ENCODE measurements at regions not wholly inside any gene's neighbourhood (a gene's known extent, or its start where the extent isn't known, plus 50 kb on each side); places are given as distances from the start of the nearest gene placed in this dataset.

DNA sequence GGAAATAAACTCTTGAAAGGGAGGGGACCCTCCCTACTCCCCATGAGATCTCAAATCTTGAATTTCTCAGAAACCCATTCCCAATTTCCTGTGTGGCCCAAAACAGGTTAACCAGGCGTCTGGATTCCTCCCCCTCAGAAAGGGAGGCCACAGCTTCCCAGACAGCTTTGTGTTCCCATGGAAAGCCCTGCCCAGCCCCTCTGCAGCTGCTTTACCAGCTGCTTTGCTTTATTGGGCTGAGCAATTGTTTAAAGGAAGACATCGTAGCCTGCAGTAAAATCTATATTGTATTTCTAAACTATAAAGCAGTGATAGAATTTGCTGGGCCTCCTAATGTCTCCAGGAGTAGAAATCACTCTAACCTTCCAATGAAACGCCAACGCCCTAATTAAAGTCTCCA lies 97.4 kb downstream of the CHST1 start:
- Mint-ChIP-seq H3K36me3 (no peaks in the 10 kb centered on the region), H3K4me3 (no peak overlapping the region), H3K4me1 (no peaks in the 10 kb centered on the region), H3K9me3 (no peaks in the 10 kb centered on the region), H3K27me3 (ENCODE audit: low read depth in 3 of 3) (peaks cover 2 to 5% (median 2%) of the 10 kb centered on the region in 3 donors), H3K27ac (no peak overlapping the region)
- DNase-seq = no peak

DNA sequence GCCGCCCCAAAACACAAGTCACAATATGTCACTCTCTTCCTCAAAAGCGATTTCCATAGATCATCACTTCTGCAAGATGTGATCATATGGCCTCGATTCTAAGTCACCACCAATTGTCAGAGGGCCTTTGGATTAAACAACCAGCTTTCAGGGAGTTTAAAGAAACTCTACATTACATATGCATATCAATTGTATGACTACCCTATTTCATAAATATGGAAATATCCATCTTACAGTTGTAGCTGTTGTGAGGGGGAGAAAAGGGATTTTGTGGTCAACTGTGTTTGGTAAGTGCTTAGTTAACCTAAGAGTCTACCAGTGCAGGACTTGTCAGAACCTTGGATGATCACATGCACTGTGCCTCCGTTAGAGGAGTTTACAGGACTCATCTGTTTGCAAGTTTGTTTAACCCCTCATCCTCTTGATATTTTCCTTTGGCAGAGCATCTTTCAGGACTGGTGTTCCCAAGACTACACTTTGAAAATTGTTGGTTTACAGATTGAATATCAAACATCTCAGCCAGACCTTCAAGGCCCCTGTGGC lies 99.9 kb downstream of the CHST1 start:
- H3K4me1 Mint-ChIP-seq = no peaks in the 10 kb centered on the region
- H3K4me3 Mint-ChIP-seq = no peak overlapping the region
- no peak overlapping the region for H3K27ac Mint-ChIP-seq
- peaks cover 2 to 5% (median 2%) of the 10 kb centered on the region in 3 donors for H3K27me3 Mint-ChIP-seq (ENCODE audit: low read depth in 3 of 3)
- DNase-seq = no peak
- H3K9me3 Mint-ChIP-seq = no peaks in the 10 kb centered on the region
- H3K36me3 Mint-ChIP-seq = no peaks in the 10 kb centered on the region

DNA sequence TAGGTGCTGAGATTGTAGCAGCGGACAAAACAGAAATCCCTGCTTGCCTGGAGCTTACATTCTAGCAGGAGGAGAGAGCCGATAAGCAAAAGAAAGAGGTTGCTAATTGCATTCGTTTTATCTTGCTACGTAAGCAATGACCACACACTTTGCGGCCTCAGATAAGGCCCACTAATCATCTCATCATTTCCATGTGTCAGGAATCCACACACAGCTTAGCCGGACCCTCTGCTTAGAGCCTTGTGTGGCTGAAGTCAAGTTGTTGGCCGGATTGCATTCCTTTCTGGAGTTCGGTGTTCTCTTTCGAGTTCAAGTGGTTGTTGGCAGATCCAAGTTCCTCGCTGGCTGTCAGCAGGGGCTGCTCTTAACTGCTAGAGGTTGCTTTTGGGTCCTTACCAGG lies 101.6 kb downstream of the CHST1 start:
- Mint-ChIP-seq H3K27me3 (ENCODE audit: low read depth in 3 of 3) (peaks cover under 1 to 7% (median 2%) of the 10 kb centered on the region in 3 donors), H3K4me1 (no peaks in the 10 kb centered on the region)

DNA sequence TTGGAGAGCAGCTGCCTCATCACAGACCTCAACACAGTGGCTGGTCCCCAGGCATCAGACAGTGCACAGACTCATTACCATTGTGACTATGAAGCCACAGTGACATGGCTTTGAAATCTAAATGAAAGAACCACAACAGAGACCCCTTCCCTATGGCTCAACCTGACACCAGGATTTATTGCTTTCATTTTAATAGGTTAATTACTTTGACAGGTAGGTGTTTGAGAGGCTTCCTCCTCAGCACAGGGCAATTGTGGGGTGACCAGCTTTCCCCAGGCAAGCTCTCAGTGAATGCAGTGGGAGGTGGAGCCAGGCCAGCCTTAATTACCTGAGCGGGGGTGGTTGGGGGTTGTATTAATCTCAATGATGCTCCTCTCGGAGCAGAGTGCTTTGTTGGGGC lies 102.3 kb downstream of the CHST1 start:
- H3K27me3 Mint-ChIP-seq (ENCODE audit: low read depth in 3 of 3) = peaks cover 0 to 7% (median 2%) of the 10 kb centered on the region in 3 donors
- H3K9me3 Mint-ChIP-seq = peaks cover 0 to 1% (median 0%) of the 10 kb centered on the region in 6 donors
- no peak overlapping the region for H3K4me3 Mint-ChIP-seq
- H3K4me1 Mint-ChIP-seq = no peaks in the 10 kb centered on the region
- no peak overlapping the region for H3K27ac Mint-ChIP-seq
- DNase-seq = no peak
- no peaks in the 10 kb centered on the region for H3K36me3 Mint-ChIP-seq

More for the DNA sequence above, 101.6 kb downstream of the CHST1 start:
- Mint-ChIP-seq H3K36me3 (no peaks in the 10 kb centered on the region), H3K9me3 (peaks cover 0 to 1% (median 0%) of the 10 kb centered on the region in 6 donors), H3K27ac (no peak overlapping the region), H3K4me3 (no peak overlapping the region)
- no peak for DNase-seq

DNA sequence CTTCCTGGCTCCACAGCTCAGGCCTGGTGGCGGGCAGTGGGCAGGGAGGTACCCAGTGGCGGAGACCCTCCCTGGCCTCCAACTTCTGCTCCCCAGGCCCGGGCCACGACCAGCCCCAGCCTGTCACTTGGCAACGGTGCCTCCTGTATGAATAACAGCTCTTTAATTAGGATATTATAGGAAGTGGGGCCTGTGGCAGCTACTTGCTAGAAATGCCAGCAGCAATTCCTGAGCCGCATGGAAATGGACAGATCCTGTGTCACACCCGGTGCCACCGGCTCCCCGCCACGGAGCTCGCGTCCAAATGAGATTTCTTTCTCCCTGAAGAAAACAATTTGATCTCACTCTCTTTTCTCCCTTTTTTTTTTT lies 104.5 kb downstream of the CHST1 start:
- Mint-ChIP-seq H3K27me3 (ENCODE audit: low read depth in 3 of 3) (peaks cover 1 to 4% (median 3%) of the 10 kb centered on the region in 3 donors), H3K4me1 (no peaks in the 10 kb centered on the region), H3K4me3 (no peak overlapping the region), H3K27ac (no peak overlapping the region), H3K36me3 (no peaks in the 10 kb centered on the region), H3K9me3 (peaks cover 0 to 1% (median 0%) of the 10 kb centered on the region in 6 donors)
- DNase-seq = no peak

DNA sequence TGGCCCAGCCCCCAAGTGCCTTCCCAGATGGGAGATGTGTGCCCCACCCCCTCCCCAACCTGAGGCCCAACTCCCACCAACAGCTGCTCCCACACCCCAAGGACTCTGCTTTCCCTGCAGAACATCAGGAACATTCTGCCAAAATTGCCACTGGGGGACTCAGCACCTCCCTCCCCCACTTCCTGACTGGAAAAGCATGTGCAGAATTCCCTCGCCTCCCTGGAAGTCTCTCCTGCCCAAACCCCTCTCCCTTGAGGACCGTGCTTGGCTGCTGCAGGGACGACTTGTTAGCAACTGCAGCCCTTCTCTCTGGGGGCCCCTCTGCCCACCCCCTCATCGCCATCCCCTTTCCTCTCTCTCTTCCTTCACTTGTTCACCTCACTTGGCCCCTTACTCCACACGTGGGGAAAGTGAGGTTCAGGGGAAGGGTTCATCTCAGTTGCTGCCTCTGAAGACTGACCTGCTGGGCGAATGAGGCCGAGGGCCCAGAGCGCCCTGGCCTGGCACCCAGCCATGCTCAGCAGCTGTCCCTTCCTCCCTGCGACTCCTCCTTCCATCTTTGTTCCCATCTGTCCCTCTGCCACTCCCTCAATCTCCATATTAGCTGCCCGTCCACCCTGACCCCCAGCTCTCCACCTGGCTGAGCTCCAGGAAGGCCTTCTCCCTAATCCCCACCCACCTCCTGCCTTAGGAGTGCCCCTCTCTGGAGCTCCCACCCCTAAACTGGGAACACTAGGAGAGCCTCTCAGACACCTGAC lies 105.1 kb downstream of the CHST1 start:
- Mint-ChIP-seq H3K4me3 (no peak overlapping the region), H3K36me3 (no peaks in the 10 kb centered on the region), H3K9me3 (peaks cover 0 to 1% (median 0%) of the 10 kb centered on the region in 6 donors), H3K4me1 (no peaks in the 10 kb centered on the region), H3K27ac (no peak overlapping the region), H3K27me3 (ENCODE audit: low read depth in 3 of 3) (peaks cover 1 to 4% (median 3%) of the 10 kb centered on the region in 3 donors)
- no peak for DNase-seq

DNA sequence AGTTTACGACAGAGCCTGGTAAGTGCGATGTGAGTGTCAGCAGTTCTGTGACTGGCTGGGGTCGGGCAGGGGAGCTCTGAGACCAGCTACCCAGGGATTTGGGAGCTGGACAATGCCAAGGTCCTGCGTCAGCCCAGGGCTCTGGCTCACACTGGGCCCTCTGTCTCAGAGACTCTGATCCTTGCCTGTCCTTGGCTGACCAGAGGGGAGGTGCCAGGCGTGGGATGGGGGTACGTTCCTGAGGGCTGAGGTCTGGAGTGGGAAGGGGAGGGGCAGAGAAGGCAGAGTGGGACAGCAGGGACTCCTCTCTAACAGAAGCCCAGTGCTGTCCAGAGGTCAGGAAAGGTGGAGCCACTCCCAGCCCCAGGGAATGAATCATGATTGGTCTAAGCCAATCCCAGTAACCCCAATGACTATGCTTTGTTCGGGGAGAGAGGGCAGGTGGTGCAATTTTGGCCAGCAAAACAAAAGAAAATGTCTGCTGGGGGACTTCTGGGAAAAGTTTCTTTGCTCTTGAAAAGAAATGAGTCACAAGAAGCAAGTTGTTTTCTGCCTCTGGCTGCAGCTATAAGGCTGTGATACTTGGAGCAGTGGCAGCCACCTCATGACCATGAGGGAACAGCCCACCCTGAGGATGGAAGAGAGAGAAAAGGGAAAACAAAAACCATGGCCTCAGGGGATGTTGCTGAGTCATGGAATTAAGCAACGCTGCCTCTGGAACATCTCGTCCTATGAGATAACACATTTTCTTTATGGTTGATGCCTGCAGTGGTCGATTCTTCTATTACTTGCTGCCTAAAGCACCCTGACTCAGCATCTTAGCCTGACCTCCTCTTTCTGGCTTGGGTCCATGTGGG lies 108.3 kb downstream of the CHST1 start:
- H3K9me3 Mint-ChIP-seq = peaks cover 0 to 1% (median 0%) of the 10 kb centered on the region in 6 donors
- peaks cover 1 to 3% (median 2%) of the 10 kb centered on the region in 3 donors for H3K27me3 Mint-ChIP-seq (ENCODE audit: low read depth in 3 of 3)
- H3K4me1 Mint-ChIP-seq = no peaks in the 10 kb centered on the region
- no peak overlapping the region for H3K4me3 Mint-ChIP-seq
- H3K27ac Mint-ChIP-seq = no peak overlapping the region
- H3K36me3 Mint-ChIP-seq = no peaks in the 10 kb centered on the region
- no peak for DNase-seq

DNA sequence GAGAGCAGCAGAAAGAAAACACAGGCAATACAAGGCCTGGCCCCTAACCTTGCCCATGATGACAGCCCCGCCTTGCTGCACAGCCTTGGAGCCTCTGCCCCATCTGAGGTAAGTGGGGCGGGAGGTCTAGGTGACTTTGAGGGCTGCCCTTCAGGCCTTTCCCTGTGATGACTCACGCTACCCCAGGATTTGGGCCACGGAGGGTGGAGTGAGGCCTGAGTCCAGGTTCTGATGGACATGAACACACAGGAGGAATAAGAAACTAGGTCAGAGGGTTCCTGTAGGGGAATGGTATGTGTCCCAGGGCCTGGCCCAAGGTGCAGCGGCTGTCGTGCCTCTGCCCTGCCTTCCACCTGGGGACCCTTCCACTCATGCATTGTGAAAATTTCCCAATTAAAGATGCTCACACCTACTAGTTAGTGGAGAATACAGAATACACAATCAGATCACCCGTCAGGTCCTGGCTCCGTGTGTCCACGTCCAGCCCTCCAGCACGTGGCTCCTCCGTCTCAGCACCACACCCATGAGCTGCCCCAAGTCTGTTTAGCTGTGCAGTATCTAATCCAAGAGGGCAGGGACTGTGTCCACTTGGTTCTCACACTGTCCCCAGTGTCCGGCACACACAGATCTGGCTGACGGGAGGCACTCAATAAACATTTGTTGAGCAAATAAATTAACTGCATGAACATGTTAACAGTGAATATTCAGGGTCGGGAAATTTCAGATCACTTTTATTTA lies 111.0 kb downstream of the CHST1 start:
- Mint-ChIP-seq H3K4me1 (no peaks in the 10 kb centered on the region), H3K27me3 (ENCODE audit: low read depth in 3 of 3) (peaks cover 1 to 2% (median 2%) of the 10 kb centered on the region in 3 donors), H3K27ac (no peak overlapping the region), H3K36me3 (no peaks in the 10 kb centered on the region), H3K4me3 (no peak overlapping the region), H3K9me3 (no peaks in the 10 kb centered on the region)
- DNase-seq = no peak

DNA sequence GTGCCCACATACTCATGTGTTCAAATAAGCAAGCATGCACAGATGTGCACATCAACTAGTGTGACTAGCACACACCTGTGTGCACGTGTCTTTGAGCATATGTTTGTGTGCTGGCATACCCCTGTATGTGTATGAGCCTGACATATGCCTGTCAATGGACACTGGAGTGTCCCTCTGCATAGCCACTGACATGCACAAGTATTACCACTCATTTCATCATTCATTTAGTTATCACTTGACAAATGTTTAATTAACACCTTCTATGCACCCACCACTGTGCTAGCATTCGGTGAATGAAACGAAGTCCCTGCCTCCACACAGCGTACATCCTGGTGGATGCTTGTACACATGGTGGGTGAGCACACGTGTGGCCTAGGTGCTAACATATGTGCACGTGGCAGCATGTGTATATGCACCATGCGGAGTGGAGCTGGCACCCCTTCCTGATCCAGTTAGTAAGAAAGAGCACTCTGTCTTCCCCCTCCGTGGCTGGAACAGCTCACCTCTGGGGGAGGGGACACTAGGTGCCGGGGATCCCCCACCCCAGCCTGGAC lies 112.0 kb downstream of the CHST1 start:
- Mint-ChIP-seq H3K4me3 (no peak overlapping the region), H3K9me3 (no peaks in the 10 kb centered on the region), H3K36me3 (no peaks in the 10 kb centered on the region), H3K27ac (no peak overlapping the region), H3K27me3 (ENCODE audit: low read depth in 3 of 3) (peaks cover 1 to 3% (median 2%) of the 10 kb centered on the region in 3 donors), H3K4me1 (no peaks in the 10 kb centered on the region)
- no peak for DNase-seq

DNA sequence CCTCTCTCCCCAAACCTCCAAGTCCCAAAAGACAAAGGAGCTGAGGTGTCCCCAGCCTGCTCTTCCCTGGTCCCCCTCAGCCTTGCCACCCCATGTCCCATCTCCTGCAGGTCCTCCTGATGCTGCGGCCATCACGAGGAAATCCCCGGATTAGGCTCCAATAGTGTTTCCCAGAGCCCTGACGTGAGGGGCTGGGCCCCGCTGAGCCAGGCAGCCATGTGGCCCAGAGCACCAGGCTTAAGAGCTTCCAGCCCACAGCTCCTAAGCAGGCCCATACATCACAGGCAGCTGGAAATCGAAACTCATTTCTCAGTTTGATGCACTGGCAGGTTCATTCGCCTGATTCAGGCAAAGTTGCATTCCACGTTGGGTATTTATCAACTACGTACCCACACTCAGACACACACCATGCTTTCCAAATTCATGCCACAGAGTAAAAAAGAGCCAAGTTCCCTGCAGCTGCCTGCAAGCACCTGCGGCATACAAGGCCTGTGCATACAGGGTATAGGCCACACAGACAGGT lies 114.2 kb downstream of the CHST1 start:
- Mint-ChIP-seq H3K27ac (no peak overlapping the region), H3K9me3 (no peaks in the 10 kb centered on the region), H3K4me3 (no peak overlapping the region), H3K27me3 (ENCODE audit: low read depth in 3 of 3) (peaks cover 1 to 3% (median 2%) of the 10 kb centered on the region in 3 donors), H3K4me1 (no peaks in the 10 kb centered on the region), H3K36me3 (no peaks in the 10 kb centered on the region)
- no peak for DNase-seq

DNA sequence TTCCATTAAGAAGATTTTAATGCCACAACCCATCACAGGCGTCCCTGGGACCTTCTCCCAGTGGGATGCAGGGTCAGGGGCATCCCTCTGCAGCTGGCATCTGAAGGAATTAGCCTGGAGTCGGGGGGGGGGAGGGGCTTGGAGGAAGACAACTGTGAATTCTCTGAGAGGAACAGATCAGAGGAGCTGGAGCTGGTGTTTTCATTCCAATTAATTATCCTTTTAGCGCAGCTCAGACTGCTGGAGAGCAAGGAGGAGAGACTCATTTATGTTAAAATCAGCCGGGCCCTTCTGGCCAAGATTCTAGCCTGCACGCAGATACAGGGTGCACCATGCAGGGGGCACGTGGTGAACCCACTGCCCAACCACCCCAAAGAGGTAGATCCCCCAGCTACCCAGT lies 116.2 kb downstream of the CHST1 start:
- no peaks in the 10 kb centered on the region for H3K4me1 Mint-ChIP-seq
- DNase-seq = no peak
- H3K4me3 Mint-ChIP-seq = no peak overlapping the region
- peaks cover 2 to 4% (median 2%) of the 10 kb centered on the region in 3 donors for H3K27me3 Mint-ChIP-seq (ENCODE audit: low read depth in 3 of 3)
- H3K9me3 Mint-ChIP-seq = no peaks in the 10 kb centered on the region
- no peak overlapping the region for H3K27ac Mint-ChIP-seq
- no peaks in the 10 kb centered on the region for H3K36me3 Mint-ChIP-seq

DNA sequence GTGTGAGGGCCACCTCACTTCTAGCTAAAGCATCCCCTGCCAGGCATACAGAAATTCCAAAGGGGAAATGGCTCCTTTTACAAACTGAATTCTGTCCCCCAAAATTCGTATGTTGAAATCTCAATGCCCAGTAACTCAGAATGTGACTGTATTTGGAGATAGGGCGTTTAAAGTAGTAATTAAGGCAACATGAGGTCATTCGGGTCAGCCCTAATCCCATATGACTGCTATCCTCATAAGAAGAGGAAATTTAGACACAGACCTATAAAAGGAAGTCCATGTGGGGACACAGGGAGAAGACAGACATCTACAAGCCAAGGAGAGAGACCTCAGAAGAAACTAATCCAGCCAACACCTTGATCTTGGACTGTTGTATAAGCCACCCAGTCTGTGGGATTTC lies 119.1 kb downstream of the CHST1 start:
- Mint-ChIP-seq H3K4me1 (no peaks in the 10 kb centered on the region), H3K4me3 (no peak overlapping the region), H3K27ac (no peak overlapping the region), H3K9me3 (no peaks in the 10 kb centered on the region), H3K27me3 (ENCODE audit: low read depth in 3 of 3) (peaks cover 2 to 12% (median 7%) of the 10 kb centered on the region in 3 donors), H3K36me3 (no peaks in the 10 kb centered on the region)
- DNase-seq = no peak

DNA sequence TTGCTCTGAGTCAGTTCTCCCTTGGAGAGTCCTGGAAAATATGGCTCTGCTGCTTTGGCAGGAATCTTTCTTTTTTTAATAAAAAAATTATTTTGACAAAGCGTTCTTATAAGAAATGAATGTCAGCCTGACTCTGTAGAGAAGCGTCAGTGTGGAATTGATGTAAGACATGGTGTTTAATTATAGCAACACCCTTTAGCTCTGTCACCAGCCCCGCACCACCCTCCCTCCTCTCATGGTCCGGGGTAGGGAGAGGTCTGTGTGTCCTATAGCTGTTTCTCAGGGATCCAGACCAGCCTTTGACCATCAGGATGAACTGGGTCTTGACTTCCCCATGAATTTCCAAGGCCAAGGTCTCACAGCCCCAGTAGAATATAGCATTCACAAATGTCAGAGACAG lies 120.6 kb downstream of the CHST1 start:
- Mint-ChIP-seq H3K4me3 (no peak overlapping the region), H3K27me3 (ENCODE audit: low read depth in 3 of 3) (peaks cover 7 to 13% (median 7%) of the 10 kb centered on the region in 3 donors), H3K9me3 (no peaks in the 10 kb centered on the region), H3K27ac (no peak overlapping the region), H3K36me3 (no peaks in the 10 kb centered on the region), H3K4me1 (no peaks in the 10 kb centered on the region)
- DNase-seq = no peak

Data from immature natural killer cell (primary cell).